Endothelial cell of umbilical vein (primary cell): ENCODE measurements at regions not wholly inside any gene's neighbourhood (a gene's known extent, or its start where the extent isn't known, plus 50 kb on each side); places are given as distances from the start of the nearest gene placed in this dataset.

Experiments used
- BruUV-seq: library from RNA; stranded (reverse); fragments of 400-500 nt; replicated peaks from 2 replicates; lab custom pipeline; 2021; lab: Mats Ljungman, UMichigan
- CTCF ChIA-PET: fragments of 300-600, 350-600 bp; sonication (Branson Sonifier 250); formaldehyde crosslinking; loops from one replicate; lab custom pipeline; 2021; ENCODE audit warnings: antibody characterized with exemption, inconsistent platforms; lab: Charles Lee
- POLR2A ChIA-PET: fragments of 300-600, 350-600 bp; sonication (Branson Sonifier 250); formaldehyde crosslinking; loops from one replicate; lab custom pipeline; 2021; ENCODE audit warnings: antibody characterized with exemption, inconsistent platforms; lab: Charles Lee
- DNase-seq: peaks from one replicate; pipeline ENCODE4 v3.0.0-alpha.2; 2011; ENCODE audit warnings: low read depth, low spot score
- FAIRE-seq: peaks from 2 replicates; lab custom pipeline; 2011; peaks lifted over from hg19 to GRCh38; lab: Jason Lieb, UNC
- H2AFZ ChIP-seq: 2 replicates; pipeline ENCODE4 v1.6.0; 2012; ENCODE audit warnings: low read depth, low read length, control low read depth, inconsistent platforms
- H3K27ac ChIP-seq: 2 replicates; pipeline ENCODE4 v1.5.1; 2011; ENCODE audit warnings: low read depth, mild to moderate bottlenecking, control low read depth, low read length, moderate library complexity; ENCODE audit not compliant: insufficient read depth
- H3K27me3 ChIP-seq, 2 experiments: 2 replicates each; pipeline versions ENCODE4 v1.6.0 to v1.6.1; 2011; ENCODE audit warnings: low read length in 2 of 2, mixed read lengths in 1 of 2; ENCODE audit not compliant: control insufficient read depth in 2 of 2, insufficient read depth in 2 of 2
- H3K36me3 ChIP-seq, 2 experiments: 2 replicates in 1 of 2; 3 replicates in 1 of 2; pipeline ENCODE4 v1.5.1; 2011; ENCODE audit warnings: low read length in 2 of 2, mild to moderate bottlenecking in 1 of 2, moderate library complexity in 1 of 2; ENCODE audit not compliant: control insufficient read depth in 2 of 2, insufficient read depth in 2 of 2; ENCODE audit errors: extremely low read depth in 1 of 2
- H3K4me1 ChIP-seq: 3 replicates; pipeline ENCODE4 v1.5.1; 2011; ENCODE audit warnings: mild to moderate bottlenecking, low read length; ENCODE audit not compliant: control insufficient read depth, insufficient read depth; ENCODE audit errors: extremely low read depth
- H3K4me2 ChIP-seq: 2 replicates; pipeline ENCODE4 v1.6.1; 2011; ENCODE audit warnings: low read length, control low read depth, mixed read lengths; ENCODE audit not compliant: insufficient read depth
- H3K4me3 ChIP-seq, 3 experiments: fragments of 200-600 bp in 1 of 3; sonication (generic), shearing (Covaris generic) in 1 of 3; replicated peaks in 1 of 3; 2 replicates each; pipeline ENCODE4 v1.5.1; 2011 to 2016; ENCODE audit warnings: control low read depth in 3 of 3, low read length in 3 of 3, mild to moderate bottlenecking in 2 of 3, inconsistent platforms in 1 of 3, low read depth in 1 of 3, moderate library complexity in 1 of 3; ENCODE audit not compliant: insufficient read depth in 1 of 3
- H3K79me2 ChIP-seq: 2 replicates; pipeline ENCODE4 v1.6.0; 2012; ENCODE audit warnings: low read length, inconsistent platforms; ENCODE audit not compliant: control insufficient read depth, insufficient read depth
- H3K9ac ChIP-seq: replicated peaks from 2 replicates; pipeline ENCODE3; 2011; ENCODE audit warnings: low read length, control low read depth; ENCODE audit not compliant: insufficient read depth; ENCODE audit errors: extremely low read depth
- H3K9me1 ChIP-seq: replicated peaks from 3 replicates; pipeline ENCODE4 v1.6.0; 2011; ENCODE audit warnings: mild to moderate bottlenecking, low read length; ENCODE audit not compliant: control insufficient read depth, insufficient read depth; ENCODE audit errors: extremely low read depth
- H3K9me3 ChIP-seq: replicated peaks from 2 replicates; pipeline ENCODE4 v1.5.1; 2012; ENCODE audit warnings: low read length, inconsistent platforms; ENCODE audit not compliant: control insufficient read depth, insufficient read depth
- H4K20me1 ChIP-seq: replicated peaks from 2 replicates; pipeline ENCODE3; 2011; ENCODE audit warnings: mild to moderate bottlenecking, low read length; ENCODE audit not compliant: control insufficient read depth, insufficient read depth; ENCODE audit errors: extremely low read depth
- CTCF ChIP-seq, 2 donors: IDR thresholded peaks; 1 replicate in 1 of 2; 2 replicates in 1 of 2; pipeline ENCODE4 v1.5.1; 2011; ENCODE audit warnings: low read length in 2 of 2, mild to moderate bottlenecking in 2 of 2, moderate library complexity in 2 of 2, control low read depth in 1 of 2, inconsistent platforms in 1 of 2, low read depth in 1 of 2; ENCODE audit not compliant: insufficient read depth in 1 of 2; ENCODE audit errors: extremely low read depth in 1 of 2
- EZH2 ChIP-seq: IDR thresholded peaks from 2 replicates; pipeline ENCODE4 v1.6.1; 2012; ENCODE audit warnings: borderline replicate concordance, low read depth, mild to moderate bottlenecking, moderate library complexity, low read length, inconsistent platforms; ENCODE audit not compliant: severe bottlenecking
- FOS ChIP-seq: IDR thresholded peaks from 2 replicates; pipeline ENCODE4 v1.6.1; 2011; ENCODE audit warnings: mild to moderate bottlenecking, low read length, moderate library complexity, borderline replicate concordance; ENCODE audit not compliant: insufficient read depth
- GATA2 ChIP-seq: IDR thresholded peaks from 2 replicates; pipeline ENCODE4 v1.7.0; 2011; ENCODE audit warnings: low read depth, mild to moderate bottlenecking, moderate library complexity, mixed read lengths, low read length; ENCODE audit not compliant: insufficient read length, insufficient read depth
- JUN ChIP-seq: IDR thresholded peaks from 2 replicates; pipeline ENCODE4 v1.6.1; 2011; ENCODE audit warnings: borderline replicate concordance, low read depth; ENCODE audit not compliant: insufficient read length, insufficient read depth
- MAX ChIP-seq: IDR thresholded peaks from 2 replicates; pipeline ENCODE4 v1.6.1; 2011; ENCODE audit not compliant: insufficient read depth, insufficient read length
- MYC ChIP-seq: IDR thresholded peaks from one replicate; pipeline ENCODE4 v1.6.1; 2011; ENCODE audit warnings: mild to moderate bottlenecking, low read depth, low read length
- POLR2A ChIP-seq: IDR thresholded peaks from 2 replicates; pipeline ENCODE4 v1.6.1; 2012; ENCODE audit warnings: low read depth, mild to moderate bottlenecking, control low read depth, low read length
- POLR2AphosphoS5 ChIP-seq: IDR thresholded peaks from 2 replicates; pipeline ENCODE4 v1.6.1; 2012; ENCODE audit warnings: low read depth, mild to moderate bottlenecking, control low read depth, low read length, moderate library complexity; ENCODE audit not compliant: insufficient read depth
- dilution Hi-C: fragments of 300-500 bp; cut with MboI; formaldehyde crosslinking; loops from one replicate; pipeline ENCODE4 v1.15.0; 2019; ENCODE audit warnings: low sequenced_read_pairs; ENCODE audit not compliant: extremely low pct_ligation_motif_present
- intact Hi-C: fragments of 100-400 bp; cut with micrococcal nuclease; formaldehyde crosslinking; loops from one replicate; pipeline ENCODE4 v1.10.0; 2022

- ChIA-PET POLR2A (no interaction called here), CTCF (interaction anchor here (1.5 kb wide), 1 partner anchor 11 kb away, joined by 3 read pairs; no protein-coding TSS in a partner anchor)
- no peaks in the 10 kb centered on the region for H3K9me3 ChIP-seq
- no peak overlapping the region for H3K4me3 ChIP-seq
- no peak for DNase-seq
- no peak overlapping the region for H3K9ac ChIP-seq
- H3K9me1 ChIP-seq: no peaks in the 10 kb centered on the region
- H3K4me1 ChIP-seq: peaks cover 11% of the 10 kb centered on the region
- TF ChIP-seq GATA2: no peak
- TF ChIP-seq POLR2AphosphoS5: no peak
- no peak for TF ChIP-seq JUN
- TF ChIP-seq MAX: no peak
- no peak for TF ChIP-seq POLR2A
- no peak for TF ChIP-seq FOS
- no peak for TF ChIP-seq EZH2
- TF ChIP-seq MYC: no peak
- no peak for TF ChIP-seq CTCF (IDR thresholded peaks at IDR 0.05; ENCODE audit: extremely low read depth in 1 of 2, insufficient read depth in 1 of 2, low read depth in 1 of 2, low read length in 2 of 2)
- no peak overlapping the region for H3K4me2 ChIP-seq
- no TSS peak for BruUV-seq
- H4K20me1 ChIP-seq: no peaks in the 10 kb centered on the region
- H3K79me2 ChIP-seq: no peaks in the 10 kb centered on the region
- no peaks in the 10 kb centered on the region for H3K27me3 ChIP-seq
- H3K36me3 ChIP-seq: no peaks in the 10 kb centered on the region
- intact Hi-C loops: no loop called here
- dilution Hi-C loops: no loop called here
- FAIRE-seq: no peak
- H2AFZ ChIP-seq: no peak overlapping the region
- H3K27ac ChIP-seq: no peak overlapping the region
Observed at GRCh38 chr14:65329481-65329880, 83.0 kb upstream of the FUT8 start.
